ENCODE measurements at regions not wholly inside any gene's neighbourhood (a gene's known extent, or its start where the extent isn't known, plus 50 kb on each side); places are given as distances from the start of the nearest gene placed in this dataset.
A peak's percentile ranks its signal among the peaks of the same experiment; 100 is the strongest.

DNA sequence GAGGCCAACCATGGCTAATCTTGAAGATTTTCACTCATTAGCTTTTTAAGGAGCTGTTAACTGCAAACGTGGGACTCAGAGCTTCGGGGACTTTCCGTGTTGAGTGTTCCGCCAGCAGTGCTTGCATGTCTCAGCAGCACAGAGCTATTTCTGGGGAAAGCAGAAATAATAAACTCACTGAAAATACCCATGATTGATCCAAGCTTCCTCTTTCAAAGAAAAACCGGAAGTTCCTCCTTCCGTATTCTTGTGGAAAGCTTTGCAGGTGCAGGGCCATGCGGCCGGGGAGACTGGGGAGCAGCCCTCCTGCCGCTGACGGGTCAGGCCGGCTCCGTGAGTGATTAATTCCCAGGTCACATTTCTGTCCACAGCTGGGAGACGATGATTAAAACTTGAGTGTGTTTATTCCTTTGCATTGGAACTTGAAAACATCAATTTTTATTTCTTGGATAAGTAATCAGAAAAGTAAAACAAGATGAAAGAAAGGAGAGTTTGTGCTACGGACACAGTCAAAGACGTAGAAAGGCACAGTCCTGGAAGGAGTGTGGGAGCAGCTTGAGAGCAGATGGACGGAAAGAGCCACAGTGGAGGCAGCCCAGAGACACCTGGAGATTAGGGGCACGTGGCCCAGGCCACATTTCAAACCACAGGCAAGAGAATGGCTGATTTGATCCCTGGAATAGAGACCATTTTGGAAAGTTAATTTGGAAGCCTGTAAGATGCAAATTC, 54.2 kb upstream of the CTDP1 start:
- H3K4me1 ChIP-seq (ENCODE audit: control insufficient read depth, insufficient read depth, low read length): peaks cover 15% of the 10 kb centered on the region
- H3K9me3 Mint-ChIP-seq: no peaks in the 10 kb centered on the region
- H3K4me3 ChIP-seq (ENCODE audit: low read length): no peak overlapping the region
- no peaks in the 10 kb centered on the region for H3K9me3 ChIP-seq (ENCODE audit: control insufficient read depth, insufficient read depth, low read length)
- no peaks in the 10 kb centered on the region for H3K36me3 Mint-ChIP-seq
- intact Hi-C loops (cut with micrococcal nuclease): no loop called here
- H3K4me1 Mint-ChIP-seq: no peaks in the 10 kb centered on the region
- TF ChIP-seq, protein P1, sequence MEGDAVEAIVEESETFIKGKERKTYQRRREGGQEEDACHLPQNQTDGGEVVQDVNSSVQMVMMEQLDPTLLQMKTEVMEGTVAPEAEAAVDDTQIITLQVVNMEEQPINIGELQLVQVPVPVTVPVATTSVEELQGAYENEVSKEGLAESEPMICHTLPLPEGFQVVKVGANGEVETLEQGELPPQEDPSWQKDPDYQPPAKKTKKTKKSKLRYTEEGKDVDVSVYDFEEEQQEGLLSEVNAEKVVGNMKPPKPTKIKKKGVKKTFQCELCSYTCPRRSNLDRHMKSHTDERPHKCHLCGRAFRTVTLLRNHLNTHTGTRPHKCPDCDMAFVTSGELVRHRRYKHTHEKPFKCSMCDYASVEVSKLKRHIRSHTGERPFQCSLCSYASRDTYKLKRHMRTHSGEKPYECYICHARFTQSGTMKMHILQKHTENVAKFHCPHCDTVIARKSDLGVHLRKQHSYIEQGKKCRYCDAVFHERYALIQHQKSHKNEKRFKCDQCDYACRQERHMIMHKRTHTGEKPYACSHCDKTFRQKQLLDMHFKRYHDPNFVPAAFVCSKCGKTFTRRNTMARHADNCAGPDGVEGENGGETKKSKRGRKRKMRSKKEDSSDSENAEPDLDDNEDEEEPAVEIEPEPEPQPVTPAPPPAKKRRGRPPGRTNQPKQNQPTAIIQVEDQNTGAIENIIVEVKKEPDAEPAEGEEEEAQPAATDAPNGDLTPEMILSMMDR (IDR thresholded peaks at IDR 0.05): no peak
- WGBS (ENCODE audit: insufficient coverage): 36% methylated on average over 17 of the region's 17 CpGs
- H3K27me3 ChIP-seq (ENCODE audit: control insufficient read depth, insufficient read depth, low read length): peaks cover 4% of the 10 kb centered on the region
- DNase-seq (peak in 1 of 2 donors; percentile 18), ATAC-seq (peak in 2 of 3 donors; percentile 30 to 41)
- no peak overlapping the region for H3K4me3 Mint-ChIP-seq
- no peaks in the 10 kb centered on the region for H3K36me3 ChIP-seq (ENCODE audit: control insufficient read depth, insufficient read depth, low read length)
- H3K27ac ChIP-seq (ENCODE audit: low read length): peak overlapping the region; percentile 10
- H3K27me3 Mint-ChIP-seq (ENCODE audit: low read depth in 2 of 2): peaks cover 22 to 48% of the 10 kb centered on the region in 2 donors
- H3K27ac Mint-ChIP-seq: no peak overlapping the region

DNA sequence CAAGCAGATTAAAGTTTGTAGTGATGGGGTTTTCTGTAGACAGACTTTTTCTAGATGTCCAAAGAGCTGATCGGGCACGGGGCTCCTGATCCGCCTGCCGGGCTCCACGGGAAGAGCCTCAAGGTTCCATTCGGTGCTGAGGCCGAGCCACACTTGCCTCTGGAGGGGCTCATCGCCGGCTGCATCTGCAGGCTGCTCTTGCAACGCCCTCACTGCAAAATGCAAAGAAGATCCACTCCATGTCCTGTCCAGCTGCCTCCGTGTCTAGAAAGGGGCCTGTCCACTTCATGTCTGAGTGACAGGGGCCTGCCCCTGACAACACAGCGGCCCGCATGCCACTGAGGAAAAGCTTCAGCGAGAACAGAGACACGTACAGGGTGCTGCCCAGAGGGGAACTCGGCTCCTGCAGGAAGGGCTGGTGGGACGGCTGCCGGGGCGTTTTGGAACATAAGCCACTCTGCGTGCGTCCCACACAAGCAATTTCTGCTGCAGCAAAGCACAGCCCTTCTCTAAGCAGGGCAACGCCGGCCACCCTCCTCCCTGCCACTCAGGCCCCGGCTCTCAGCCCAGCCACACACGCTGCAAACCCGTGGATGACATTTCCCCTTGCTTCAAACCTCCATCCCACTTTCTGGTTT, 53.6 kb upstream of the CTDP1 start:
- TF ChIP-seq, protein P1 (IDR thresholded peaks at IDR 0.05): no peak
- no peak overlapping the region for H3K4me3 Mint-ChIP-seq
- peaks cover 4 to 5% of the 10 kb centered on the region in 2 donors for H3K4me1 Mint-ChIP-seq
- intact Hi-C loops (cut with micrococcal nuclease): no loop called here
- Histone ChIP-seq H3K4me3 (ENCODE audit: low read length) (no peak overlapping the region), H3K4me1 (ENCODE audit: control insufficient read depth, insufficient read depth, low read length) (peaks cover 22% of the 10 kb centered on the region), H3K27me3 (ENCODE audit: control insufficient read depth, insufficient read depth, low read length) (peaks cover 4% of the 10 kb centered on the region), H3K9me3 (ENCODE audit: control insufficient read depth, insufficient read depth, low read length) (no peaks in the 10 kb centered on the region), H3K27ac (ENCODE audit: low read length) (no peak overlapping the region), H3K36me3 (ENCODE audit: control insufficient read depth, insufficient read depth, low read length) (no peaks in the 10 kb centered on the region)
- H3K9me3 Mint-ChIP-seq: no peaks in the 10 kb centered on the region
- no peak overlapping the region for H3K27ac Mint-ChIP-seq
- H3K36me3 Mint-ChIP-seq: no peaks in the 10 kb centered on the region
- H3K27me3 Mint-ChIP-seq (ENCODE audit: low read depth in 2 of 2): peaks cover 22 to 48% of the 10 kb centered on the region in 2 donors
- 83% methylated on average over 24 of the region's 26 CpGs for WGBS (ENCODE audit: insufficient coverage)
- no peak for DNase-seq
- no peak for ATAC-seq

- no peak overlapping the region for H3K4me3 ChIP-seq (ENCODE audit: low read length)
- intact Hi-C loops (cut with micrococcal nuclease): no loop called here
- 86% methylated on average over 45 of the region's 45 CpGs for WGBS (ENCODE audit: insufficient coverage)
- H3K27ac ChIP-seq (ENCODE audit: low read length): no peak overlapping the region
- H3K27me3 Mint-ChIP-seq (ENCODE audit: low read depth in 2 of 2): peaks cover 22 to 48% of the 10 kb centered on the region in 2 donors
- no peaks in the 10 kb centered on the region for H3K9me3 Mint-ChIP-seq
- ATAC-seq (no peak), DNase-seq (no peak)
- no peak overlapping the region for H3K4me3 Mint-ChIP-seq
- H3K36me3 ChIP-seq (ENCODE audit: control insufficient read depth, insufficient read depth, low read length): no peaks in the 10 kb centered on the region
- H3K4me1 ChIP-seq (ENCODE audit: control insufficient read depth, insufficient read depth, low read length): peaks cover 33% of the 10 kb centered on the region
- no peaks in the 10 kb centered on the region for H3K36me3 Mint-ChIP-seq
- H3K27me3 ChIP-seq (ENCODE audit: control insufficient read depth, insufficient read depth, low read length): peaks cover 4% of the 10 kb centered on the region
- H3K9me3 ChIP-seq (ENCODE audit: control insufficient read depth, insufficient read depth, low read length): no peaks in the 10 kb centered on the region
- H3K4me1 Mint-ChIP-seq: peaks cover 15 to 16% of the 10 kb centered on the region in 2 donors
- H3K27ac Mint-ChIP-seq: no peak overlapping the region
- TF ChIP-seq, protein P1 (IDR thresholded peaks at IDR 0.05): no peak
These were observed 52.5 kb upstream of the CTDP1 start for GRCh38 chr18:79626905-79627749.

Measured in natural killer cell (primary cell).